ENCODE measurements at regions not wholly inside any gene's neighbourhood (a gene's known extent, or its start where the extent isn't known, plus 50 kb on each side); places are given as distances from the start of the nearest gene placed in this dataset.

DNA sequence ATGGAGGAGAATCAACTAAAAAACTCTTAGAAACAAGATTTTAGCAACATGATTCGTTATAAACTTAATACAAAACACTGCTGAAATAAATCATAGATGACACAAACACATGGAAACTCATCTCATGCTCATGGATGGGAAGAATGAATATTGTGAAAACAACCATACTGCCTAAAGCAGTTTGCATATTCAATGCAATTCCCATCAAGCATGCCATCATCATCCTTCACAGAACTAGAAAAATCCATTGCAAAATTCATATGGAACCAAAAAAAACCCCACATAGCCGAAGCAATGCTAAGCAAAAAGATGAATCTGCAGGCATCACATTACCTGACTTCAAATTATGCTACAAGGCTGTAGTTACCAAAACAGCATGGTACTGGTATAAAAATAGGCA is 1015.8 kb upstream of the GRIA3 start (continued):
- TF ChIP-seq, protein P1, sequence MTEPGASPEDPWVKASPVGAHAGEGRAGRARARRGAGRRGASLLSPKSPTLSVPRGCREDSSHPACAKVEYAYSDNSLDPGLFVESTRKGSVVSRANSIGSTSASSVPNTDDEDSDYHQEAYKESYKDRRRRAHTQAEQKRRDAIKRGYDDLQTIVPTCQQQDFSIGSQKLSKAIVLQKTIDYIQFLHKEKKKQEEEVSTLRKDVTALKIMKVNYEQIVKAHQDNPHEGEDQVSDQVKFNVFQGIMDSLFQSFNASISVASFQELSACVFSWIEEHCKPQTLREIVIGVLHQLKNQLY (CRISPR knock-in tag; conservative IDR thresholded peaks at IDR 0.05): no peak

DNA sequence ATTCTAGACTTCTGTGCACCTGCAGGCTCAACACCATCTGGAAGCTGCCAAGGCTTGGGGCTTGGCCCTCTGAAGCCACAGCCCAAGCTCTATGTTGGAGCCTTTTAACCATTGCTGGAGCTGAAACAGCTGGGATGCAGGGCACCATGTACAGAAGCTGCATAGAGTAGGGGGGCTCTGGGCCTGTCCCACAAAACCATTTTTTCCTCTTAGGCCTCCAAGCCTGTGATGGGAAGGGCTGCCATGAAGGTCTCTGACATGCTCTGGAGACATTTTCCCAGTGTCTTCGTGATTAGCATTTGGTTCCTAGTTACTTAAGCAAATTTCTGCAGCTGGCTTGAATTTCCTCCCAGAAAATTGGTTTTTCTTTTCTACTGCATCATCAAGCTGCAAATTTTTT is 999.3 kb upstream of the GRIA3 start:
- Histone ChIP-seq H3K9ac (ENCODE audit: insufficient read depth in 1 of 2, low read depth in 2 of 2, low read length in 2 of 2) (no peak overlapping the region), H3K4me3 (no peak overlapping the region), H3K27me3 (ENCODE audit: control insufficient read depth in 2 of 2, insufficient read depth in 2 of 2, low read length in 2 of 2) (no peaks in the 10 kb centered on the region), H3K9me1 (ENCODE audit: control insufficient read depth, insufficient read depth, low read length) (no peaks in the 10 kb centered on the region), H2AFZ (ENCODE audit: low read depth, low read length) (no peak overlapping the region), H3K4me2 (ENCODE audit: insufficient read depth, low read length) (no peak overlapping the region), H3K9me3 (replicated peaks; ENCODE audit: control insufficient read depth, insufficient read depth, low read depth, low read length) (no peaks in the 10 kb centered on the region), H3K27ac (ENCODE audit: extremely low read depth, low read depth, low read length) (no peak overlapping the region), H3K79me2 (ENCODE audit: control insufficient read depth, insufficient read depth, low read length) (no peaks in the 10 kb centered on the region), H3K4me1 (replicated peaks in 1 of 2; ENCODE audit: control insufficient read depth in 2 of 2, insufficient read depth in 2 of 2, low read length in 2 of 2) (no peaks in the 10 kb centered on the region), H3K36me3 (ENCODE audit: control insufficient read depth, insufficient read depth, low read length) (no peaks in the 10 kb centered on the region), H4K20me1 (replicated peaks; ENCODE audit: control insufficient read depth, insufficient read depth, low read length) (no peaks in the 10 kb centered on the region)
- 0% methylated on average over 1 of the region's 1 CpG for WGBS (ENCODE audit: insufficient coverage, low coverage, missing lambda C conversion rate)
- TF ChIP-seq, protein P2, sequence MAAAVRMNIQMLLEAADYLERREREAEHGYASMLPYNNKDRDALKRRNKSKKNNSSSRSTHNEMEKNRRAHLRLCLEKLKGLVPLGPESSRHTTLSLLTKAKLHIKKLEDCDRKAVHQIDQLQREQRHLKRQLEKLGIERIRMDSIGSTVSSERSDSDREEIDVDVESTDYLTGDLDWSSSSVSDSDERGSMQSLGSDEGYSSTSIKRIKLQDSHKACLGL (CRISPR knock-in tag; IDR thresholded peaks at IDR 0.05; ENCODE audit: borderline replicate concordance, poor library complexity, severe bottlenecking): no peak
- TF ChIP-seq ZNF324 (CRISPR knock-in tag; IDR thresholded peaks at IDR 0.05): no peak
- TF ChIP-seq TAF1 (IDR thresholded peaks at IDR 0.05; ENCODE audit: control insufficient read depth, extremely low read depth, insufficient read depth, low read length, severe bottlenecking): no peak
- TF ChIP-seq, protein P3, sequence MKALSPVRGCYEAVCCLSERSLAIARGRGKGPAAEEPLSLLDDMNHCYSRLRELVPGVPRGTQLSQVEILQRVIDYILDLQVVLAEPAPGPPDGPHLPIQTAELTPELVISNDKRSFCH (CRISPR knock-in tag; IDR thresholded peaks at IDR 0.05): no peak
- TF ChIP-seq, protein P3 (tag; IDR thresholded peaks at IDR 0.05): no peak
- TF ChIP-seq, protein P4, sequence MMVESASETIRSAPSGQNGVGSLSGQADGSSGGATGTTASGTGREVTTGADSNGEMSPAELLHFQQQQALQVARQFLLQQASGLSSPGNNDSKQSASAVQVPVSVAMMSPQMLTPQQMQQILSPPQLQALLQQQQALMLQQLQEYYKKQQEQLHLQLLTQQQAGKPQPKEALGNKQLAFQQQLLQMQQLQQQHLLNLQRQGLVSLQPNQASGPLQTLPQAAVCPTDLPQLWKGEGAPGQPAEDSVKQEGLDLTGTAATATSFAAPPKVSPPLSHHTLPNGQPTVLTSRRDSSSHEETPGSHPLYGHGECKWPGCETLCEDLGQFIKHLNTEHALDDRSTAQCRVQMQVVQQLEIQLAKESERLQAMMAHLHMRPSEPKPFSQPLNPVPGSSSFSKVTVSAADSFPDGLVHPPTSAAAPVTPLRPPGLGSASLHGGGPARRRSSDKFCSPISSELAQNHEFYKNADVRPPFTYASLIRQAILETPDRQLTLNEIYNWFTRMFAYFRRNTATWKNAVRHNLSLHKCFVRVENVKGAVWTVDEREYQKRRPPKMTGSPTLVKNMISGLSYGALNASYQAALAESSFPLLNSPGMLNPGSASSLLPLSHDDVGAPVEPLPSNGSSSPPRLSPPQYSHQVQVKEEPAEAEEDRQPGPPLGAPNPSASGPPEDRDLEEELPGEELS (CRISPR knock-in tag; IDR thresholded peaks at IDR 0.05; ENCODE audit: borderline replicate concordance): no peak
- TF ChIP-seq SMARCA5 (IDR thresholded peaks at IDR 0.05): no peak
- DNase-seq (ENCODE audit: extremely low read depth in 1 of 4, low spot score in 3 of 4) (no peak), FAIRE-seq (no peak), ATAC-seq (no peak)
- intact Hi-C loops (cut with micrococcal nuclease) (no loop called here), in situ Hi-C loops (cut with MboI) (no loop called here)
- POLR2A ChIA-PET: no interaction called here
- CTCF ChIA-PET (ENCODE audit: low intra/inter-chr PET ratio): no interaction called here
- no TSS peak for BruUV-seq (replicated peaks)

Measured in K562 (cell line).